GM18502 (cell line): ENCODE measurements at regions not wholly inside any gene's neighbourhood (a gene's known extent, or its start where the extent isn't known, plus 50 kb on each side); places are given as distances from the start of the nearest gene placed in this dataset.
"Not testable (repeated sequence)": the region's sequence is repeated elsewhere in the genome, so short reads cannot be mapped to it uniquely, and the experiment has no call there.

Experiments used
- ATAC-seq: cut with Tn5 transposase; IDR thresholded peaks from one replicate; pipeline ENCODE4 v1.9.1; 2021; ENCODE audit warnings: mild to moderate bottlenecking; ENCODE audit not compliant: unreplicated experiment, poor library complexity

DNA sequence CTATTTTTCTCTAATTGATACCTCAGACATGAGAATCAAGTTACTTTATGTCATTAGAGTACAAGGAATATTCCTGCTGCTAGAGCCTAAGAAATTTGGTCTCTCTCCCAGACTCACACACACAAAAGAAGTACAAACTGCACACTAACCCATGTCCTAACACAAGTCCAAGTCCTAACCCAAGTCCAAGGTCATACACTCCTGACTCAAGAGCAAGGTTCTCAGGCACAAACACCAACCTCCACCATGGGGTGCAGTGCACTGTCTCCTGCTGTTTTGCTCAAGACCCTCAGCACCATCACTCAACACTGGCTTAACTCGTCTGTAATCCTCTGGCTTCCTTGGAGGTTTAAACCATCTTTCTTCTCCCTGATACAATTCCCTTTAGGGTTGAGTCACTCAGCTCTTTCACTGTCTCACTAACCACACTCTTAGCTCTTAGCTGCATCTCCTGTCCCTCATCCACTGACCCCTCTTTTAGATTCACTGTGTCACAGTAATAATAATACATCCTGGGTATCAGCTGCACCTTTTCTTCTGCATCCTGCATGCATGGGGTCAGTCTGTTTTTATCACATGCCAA lies 129.8 kb downstream of the BCL2L11 start:
- no peak for ATAC-seq

DNA sequence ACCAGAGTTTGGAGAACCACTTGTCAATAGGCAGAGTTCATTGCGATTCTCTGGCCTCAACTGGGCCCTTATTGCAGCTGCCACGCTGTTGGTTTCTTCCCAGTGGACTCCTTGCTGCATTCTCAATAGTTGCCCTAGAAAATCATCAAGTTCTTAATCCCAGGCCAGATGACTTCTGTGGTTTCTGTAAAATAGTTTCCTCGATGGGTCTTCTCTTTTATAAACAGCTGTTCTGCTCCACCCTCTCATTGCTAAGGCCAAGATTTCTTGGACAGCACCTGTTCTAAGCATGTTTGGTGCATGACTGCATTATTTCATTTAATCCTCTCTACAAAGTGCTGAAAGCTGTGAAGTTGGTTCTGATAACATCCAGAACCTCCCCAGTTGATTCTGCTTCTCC lies 131.0 kb downstream of the BCL2L11 start:
- ATAC-seq, result no peak

DNA sequence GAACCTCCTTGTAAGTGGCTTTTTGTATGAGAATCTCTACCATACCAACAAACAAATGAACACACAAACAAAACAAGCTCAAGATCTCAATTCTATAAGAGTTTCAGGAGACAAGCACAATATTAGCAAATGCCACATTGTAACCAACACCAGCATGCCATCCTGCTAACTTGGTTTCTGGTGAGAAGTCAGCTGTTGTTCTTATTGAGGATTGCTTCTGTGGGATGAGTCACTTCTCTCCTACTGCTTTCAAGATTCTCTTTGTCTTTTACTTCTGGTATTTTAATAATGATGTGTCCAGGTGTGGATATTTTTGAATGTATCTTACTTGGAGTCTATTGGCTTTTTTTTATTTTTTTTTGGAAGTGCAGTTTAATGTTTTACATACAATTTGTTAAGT lies 131.7 kb downstream of the BCL2L11 start:
- ATAC-seq, result no peak

DNA sequence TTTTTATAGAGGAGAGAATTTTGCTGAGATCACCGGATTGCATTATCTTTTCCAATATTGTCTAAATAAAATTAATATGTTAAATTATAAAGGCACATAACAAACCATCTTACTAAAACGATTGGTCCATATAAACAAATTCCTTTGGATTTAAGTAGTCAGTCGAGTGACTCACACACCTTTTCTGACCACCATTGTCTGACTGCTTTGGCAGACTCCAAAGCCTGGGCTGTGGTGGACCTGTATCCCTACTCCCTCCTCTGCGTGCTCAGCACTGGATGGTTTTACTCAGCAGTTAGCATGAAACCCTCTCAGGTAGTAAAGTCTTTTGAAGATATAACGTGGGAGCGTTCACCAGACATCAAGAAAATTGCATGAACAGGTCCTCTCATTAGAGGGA lies 134.2 kb downstream of the BCL2L11 start:
- ATAC-seq, result not testable (repeated sequence)

DNA sequence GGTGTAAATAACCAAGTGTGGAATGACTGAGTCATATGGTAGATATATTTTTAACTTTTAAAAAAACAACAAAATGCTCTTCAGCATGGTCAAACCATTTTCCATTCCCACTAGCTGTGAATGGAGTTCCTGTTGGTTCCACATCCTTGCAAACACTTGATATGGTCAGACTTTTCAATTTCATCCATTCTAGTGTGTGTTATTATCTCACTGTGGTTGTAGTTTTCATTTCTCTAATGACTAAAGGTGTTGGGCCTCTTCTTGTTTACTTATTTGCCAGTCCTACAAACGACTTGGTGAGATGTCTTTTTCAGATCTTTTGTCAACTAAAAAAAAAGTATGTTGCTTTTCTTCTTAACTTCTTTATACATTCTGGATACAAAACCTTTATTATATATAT lies 135.9 kb downstream of the BCL2L11 start:
- ATAC-seq, result not testable (repeated sequence)

DNA sequence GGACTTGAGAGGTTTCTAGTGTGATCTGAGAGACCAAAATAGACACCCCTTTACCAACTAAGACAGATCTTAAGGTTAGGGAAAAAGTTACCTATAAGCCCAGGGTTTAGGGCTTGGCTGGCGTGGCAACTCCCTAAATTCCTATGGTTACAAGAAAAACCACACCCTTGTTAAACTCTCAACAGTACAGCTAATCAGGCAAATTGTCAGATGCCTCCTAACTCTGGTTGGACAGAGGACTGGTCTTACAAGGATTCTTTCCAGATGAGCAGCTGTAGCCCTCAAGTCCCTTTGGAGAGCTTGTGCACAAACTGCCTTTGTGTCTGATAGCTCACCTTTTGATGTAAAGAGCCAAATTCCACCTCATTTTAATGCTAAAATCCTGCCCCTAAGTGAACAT lies 136.9 kb downstream of the BCL2L11 start:
- not testable (repeated sequence) for ATAC-seq

DNA sequence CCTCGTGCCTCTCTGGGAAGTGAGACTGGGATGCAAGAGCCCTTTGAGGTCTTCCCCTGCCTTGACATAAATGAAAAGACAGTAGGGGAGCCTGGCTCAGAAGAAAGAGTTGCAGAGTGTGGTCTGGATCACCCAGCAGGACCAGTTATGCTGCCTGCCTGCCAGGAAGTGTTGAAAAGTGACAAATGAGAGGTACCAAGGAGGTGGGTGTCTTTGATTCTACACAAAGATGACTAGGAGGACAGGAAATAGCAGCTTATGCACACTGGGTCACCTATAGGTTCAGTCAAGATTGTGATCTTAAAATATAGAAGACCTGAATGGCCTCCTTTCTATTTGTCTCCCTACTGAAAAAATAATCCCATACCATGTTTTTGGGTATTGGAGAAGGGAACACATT lies 137.6 kb downstream of the BCL2L11 start:
- not testable (repeated sequence) for ATAC-seq

DNA sequence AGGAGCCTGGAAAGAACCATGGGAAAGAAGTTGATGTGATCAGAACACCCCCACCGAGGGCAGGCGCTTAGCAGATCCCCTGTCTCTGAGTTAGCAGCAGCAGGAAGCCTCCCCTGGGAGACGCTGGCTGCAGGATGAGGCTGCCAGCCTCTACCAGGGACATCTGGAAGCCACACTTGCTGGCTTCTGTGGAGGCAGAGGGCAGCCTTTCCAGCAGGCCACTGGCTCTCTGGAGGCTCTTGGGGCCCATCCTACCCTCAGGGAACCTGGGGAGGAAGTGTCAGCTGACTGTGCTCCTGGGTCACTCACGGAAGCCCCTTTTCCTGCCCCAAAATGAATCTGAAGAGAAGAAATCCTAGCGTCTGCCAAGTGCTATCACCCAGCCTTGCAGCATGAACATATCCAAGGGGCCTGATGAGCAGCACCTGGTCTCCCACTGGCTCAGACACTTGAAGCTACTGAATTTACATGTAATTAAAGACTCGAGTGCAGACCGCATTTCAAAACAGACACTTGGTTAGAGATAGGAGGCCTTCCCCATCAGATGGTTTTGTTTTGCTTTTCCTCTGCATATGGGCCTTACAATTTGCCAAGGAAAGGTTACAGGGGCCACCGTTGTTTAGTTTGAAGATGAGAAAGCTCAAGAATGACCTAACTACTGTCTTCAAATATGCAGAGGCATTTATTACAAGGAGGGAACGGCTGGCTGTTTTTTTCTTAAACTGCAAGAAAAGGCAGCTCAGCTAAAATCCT lies 142.1 kb downstream of the BCL2L11 start:
- not testable (repeated sequence) for ATAC-seq

DNA sequence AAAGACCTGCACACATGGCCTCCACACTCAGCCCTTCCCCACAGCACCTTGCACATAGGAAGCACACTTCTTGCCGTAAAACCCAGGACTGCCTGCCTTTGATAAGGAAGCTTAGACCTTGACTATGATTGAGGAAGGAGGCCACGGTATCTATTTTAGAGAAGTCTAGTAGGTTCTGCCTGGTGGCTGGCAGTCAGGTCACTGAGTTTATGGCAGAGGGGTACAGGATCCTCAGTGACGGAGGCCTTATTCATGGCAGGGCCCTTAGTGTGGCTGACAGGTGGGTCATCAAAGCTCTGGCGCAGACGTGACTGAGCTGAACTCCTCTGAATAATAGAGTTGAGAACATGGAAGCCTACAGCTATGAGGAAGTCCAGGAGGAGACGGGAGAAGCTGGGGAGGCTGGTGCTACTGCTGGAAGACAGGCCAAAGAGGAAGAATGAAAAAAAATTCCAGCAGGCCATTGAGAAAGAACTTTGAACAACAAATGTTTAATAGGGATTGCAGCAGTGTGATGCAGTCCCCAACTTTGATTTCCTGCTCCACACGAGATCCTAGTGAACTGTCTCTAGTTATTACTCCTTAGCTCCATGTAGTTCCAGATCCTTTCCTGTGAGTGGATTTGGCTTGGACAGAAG lies 142.8 kb downstream of the BCL2L11 start:
- ATAC-seq, result not testable (repeated sequence)

DNA sequence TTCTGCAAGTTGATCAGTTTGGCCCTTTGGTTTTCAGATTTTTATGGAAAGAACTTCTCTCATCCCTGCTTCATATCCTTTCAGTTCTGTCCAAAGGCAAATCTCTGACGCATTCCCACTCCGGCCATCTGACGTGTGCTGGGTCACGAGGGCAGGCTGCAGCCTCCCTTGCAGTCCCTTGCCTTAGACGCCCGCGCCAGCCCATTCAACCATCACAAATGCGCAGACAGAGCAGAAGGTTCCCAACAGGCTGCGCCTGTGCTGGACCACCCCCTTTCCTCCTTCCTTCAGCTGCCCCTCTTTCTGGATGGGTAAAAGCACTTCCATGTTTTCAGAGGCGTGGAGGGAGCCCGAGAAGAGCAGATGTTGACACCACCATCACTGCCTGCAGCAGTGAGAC lies 144.2 kb downstream of the BCL2L11 start:
- not testable (repeated sequence) for ATAC-seq

DNA sequence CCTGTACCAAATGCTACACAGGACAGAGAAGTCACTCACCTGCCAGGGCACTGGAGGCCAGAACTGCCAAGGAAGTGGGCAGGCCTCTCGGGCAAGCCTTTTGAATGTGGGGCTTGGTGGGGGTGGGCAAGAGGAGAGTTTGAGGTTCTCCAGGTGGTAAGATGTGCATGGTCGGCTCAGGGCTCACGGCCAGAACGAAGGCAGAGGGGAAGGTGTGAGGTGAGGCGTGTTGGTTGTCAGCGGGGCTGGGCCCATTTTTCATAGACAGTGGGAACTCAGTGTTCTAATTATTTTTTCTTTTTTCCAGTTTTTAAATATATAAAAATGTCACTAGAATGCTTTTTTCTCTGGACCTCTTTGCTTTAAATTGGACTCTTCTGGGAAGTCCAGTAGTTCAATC lies 145.8 kb downstream of the BCL2L11 start:
- ATAC-seq, result not testable (repeated sequence)

DNA sequence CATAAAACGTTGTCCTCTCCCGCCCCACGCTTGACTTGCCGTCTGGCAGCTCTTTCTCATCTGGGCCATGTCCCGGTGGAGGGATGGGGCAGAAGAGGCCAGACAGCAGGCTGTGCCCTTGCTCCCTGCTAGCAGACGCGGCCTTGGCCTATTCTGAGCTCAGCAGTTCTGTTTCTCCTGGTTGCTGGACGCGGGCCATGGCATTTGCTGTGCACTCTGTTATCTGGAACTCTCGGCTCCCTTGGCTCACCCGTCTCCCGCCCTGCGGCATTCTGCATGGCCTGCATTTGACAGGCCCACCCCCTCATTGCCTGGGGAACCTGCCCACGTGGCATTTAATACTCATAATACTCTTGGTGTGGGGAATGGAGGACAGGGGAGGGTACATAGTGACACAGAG lies 146.3 kb downstream of the BCL2L11 start:
- not testable (repeated sequence) for ATAC-seq

DNA sequence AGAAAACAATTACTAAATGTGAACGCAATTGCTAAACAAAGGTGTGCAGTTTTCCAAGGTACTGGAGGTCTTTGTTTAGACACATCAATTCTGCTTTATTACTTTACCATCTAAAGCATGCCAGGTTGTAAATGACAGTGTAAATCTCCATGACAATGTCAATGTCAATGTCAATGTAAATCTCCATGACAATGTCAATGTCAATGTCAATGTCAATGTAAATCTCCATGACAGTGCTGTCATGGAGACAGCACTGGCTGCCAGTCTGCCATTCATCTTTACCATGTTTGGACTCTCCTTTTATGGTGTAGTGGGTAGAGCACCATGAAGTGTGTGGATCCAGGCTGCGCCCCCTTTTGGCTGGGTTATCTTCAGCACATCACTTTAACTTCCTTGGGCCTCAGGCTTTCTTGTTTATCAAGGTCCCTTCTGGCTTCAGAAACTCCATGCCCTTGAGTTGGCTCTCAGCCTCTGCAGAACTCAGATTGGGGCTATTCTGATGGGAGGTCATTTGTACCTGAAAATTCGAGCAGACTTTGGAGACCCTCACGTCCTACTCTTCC lies 149.1 kb downstream of the BCL2L11 start:
- not testable (repeated sequence) for ATAC-seq

DNA sequence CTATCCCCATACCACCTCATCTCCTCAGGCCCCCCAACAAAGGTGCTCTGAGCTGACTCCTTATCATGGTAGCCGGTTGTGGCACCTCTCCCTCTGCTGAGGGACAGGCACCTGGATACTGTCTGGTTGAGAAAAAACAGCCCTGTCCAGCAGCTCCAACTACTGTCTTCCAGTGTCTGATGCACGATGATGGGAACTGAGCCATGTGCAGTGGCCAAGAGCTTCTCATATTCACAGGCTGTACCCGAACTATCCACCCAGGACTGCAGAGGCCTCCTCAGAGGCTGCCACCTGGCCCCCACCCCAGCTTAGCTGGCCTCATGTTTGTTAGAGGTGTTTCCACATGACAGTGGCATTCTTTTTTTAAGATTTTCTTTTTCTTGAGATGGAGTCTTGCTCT lies 149.9 kb downstream of the BCL2L11 start:
- not testable (repeated sequence) for ATAC-seq

DNA sequence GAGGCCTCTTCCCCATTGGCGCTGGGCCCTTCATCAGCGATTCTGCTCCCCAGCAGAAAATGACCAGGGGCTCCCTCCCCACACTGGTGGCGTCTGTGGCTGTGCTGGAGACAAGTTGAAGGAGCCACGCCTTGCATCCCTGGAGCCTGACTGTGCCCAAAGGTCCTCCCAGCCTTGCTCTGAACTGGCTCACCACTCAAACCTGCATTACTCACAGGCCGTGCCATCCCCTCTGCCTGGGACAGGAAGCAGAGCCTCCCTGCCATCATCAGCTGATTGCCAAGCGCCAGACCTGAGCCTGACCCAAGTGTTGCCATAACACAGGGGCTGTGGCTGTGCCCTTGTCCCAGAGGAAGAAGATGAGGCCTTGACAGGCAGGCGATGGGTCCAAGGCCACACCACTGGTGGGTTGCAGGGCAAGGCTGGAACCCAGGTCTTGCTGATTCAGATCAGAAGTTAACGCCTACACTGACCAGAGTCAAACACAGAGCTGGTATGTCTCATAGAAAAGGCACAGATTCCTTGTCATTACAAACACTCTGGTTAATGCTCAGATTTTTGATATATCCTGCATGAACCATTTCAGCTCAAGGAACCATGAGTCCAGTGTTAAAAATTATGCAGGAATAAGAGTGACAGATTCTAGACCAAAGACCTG lies 151.1 kb downstream of the BCL2L11 start:
- ATAC-seq, result not testable (repeated sequence)

DNA sequence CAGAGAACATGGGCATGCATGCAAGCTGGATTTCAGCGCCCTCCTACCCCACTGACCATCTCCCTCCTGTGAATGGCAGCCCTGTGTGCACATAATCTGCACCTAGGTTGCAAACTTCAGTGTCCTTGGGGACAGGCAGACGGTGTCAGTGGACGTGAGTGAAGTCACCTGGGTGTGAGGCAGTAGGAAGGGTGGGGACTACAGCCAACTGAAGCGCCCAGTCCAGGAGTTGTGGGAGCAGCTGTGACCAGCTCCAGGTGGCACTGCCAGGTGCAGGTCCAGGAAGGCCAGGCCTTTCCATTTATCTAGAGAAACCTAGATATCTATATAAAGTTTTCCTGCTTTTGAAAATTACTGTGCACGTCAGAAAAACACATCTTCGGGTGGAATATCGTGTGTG lies 152.3 kb downstream of the BCL2L11 start:
- ATAC-seq, result not testable (repeated sequence)

DNA sequence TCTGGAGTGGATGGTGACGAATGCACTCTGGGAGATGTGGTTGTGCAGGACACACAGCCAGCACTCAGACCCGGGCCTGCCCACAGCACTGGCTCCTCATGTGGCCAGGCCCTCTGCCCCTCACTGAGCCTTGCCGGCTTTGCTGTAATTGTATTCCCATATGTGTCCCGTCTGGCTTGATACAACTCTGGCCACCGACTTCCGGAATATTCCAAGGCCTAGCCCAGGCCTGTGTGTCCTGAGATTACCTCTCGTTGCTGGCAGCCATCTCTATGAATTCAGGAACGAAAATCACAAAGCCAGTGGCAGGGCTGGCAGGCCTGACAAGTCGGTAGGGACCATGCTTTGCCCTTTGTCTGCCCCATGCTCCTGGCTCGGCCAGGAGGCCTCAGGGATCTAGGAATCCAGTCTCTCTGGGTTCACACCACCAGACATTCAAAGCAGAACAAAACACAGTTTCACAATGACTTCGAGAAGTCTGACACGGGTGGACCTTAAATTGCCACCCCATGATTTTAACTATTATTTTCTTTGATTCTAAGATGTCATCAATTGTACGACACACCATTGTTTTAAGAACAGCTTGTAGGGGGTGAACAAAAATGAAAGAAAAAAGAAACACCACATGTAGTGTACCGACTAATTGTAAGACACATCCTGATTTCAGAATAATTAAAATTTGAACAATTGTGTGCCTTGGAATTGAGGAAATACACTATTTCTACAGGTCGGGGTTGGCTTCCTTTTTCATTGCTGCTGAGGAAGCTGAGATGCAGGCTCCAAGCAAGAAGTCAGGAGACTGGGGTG lies 154.5 kb downstream of the BCL2L11 start:
- ATAC-seq, result not testable (repeated sequence)

DNA sequence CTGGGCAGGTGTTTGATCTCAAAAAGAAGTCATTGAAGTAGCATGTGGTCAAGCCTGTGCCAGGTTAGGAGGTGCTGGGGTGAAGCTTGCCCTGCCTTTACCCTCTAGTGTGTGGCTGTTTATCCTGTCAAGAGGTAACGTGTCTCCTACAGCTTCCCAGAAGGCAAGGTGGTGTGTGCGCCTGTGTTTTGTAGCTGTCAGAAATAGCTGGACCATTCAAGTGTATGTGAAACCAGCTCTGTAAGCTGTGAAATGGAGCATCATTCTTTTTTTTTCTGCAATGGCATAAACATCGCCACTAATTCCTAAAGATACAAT lies 155.1 kb downstream of the BCL2L11 start:
- not testable (repeated sequence) for ATAC-seq

DNA sequence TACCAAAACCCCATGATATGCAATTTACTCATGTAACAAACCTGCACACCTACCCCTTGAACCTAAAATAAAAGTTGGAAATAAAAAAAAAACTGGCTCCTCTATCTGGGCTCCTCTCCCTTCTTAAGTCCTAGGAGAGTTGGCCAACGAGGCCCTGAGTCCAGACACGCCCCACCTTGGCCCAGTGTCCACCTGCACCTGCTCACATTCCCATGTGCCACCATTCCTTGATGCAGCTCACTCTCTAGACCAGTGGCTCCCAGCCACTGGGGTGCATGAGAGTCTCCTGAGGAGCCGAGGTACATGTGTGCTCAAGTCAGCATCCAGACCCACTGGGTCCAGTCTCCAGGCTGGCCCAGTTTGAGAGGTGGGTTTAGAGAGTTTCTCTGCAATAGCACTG lies 157.4 kb downstream of the BCL2L11 start:
- ATAC-seq, result not testable (repeated sequence)

DNA sequence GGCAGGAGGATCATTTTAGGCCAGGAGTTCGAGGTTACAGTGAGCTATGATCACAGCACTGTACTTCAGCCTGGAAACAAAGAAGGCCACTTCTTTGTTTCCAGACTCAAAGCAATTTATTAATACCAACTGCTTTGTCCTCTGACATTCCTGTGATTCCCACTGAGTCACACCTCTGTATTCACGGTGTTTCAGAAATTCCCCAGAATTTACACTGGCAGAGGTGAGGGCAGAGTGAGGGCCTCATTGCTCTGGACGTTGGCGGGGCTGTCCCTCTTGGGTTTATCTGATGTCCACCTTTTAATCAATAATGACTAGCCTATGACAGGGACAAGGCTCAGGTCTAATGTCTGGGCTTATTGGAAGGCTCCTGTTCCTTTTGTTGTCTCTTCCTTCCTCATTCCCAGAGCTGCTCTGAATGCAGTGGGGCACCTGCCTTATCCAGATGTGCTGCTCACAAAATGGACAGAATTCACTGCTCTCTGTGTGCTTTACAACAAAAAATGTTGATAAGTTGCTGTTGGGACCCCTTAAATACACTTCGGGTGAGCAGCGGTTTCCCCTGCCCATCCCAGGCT lies 160.1 kb downstream of the BCL2L11 start:
- not testable (repeated sequence) for ATAC-seq
